HG02884 (cell line): ENCODE measurements at regions not wholly inside any gene's neighbourhood (a gene's known extent, or its start where the extent isn't known, plus 50 kb on each side); places are given as distances from the start of the nearest gene placed in this dataset.

ENCODE experiments used
- ATAC-seq: cut with Tn5 transposase; IDR thresholded peaks from one replicate; pipeline ENCODE4 v1.9.1; 2021; ENCODE audit warnings: mild to moderate bottlenecking, moderate library complexity; ENCODE audit not compliant: unreplicated experiment

- ATAC-seq: no peak
These were observed 126.1 kb downstream of the SEC14L1 start for GRCh38 chr17:77266891-77267341.

GRCh38 chr17:77269696-77270681 is 129.2 kb downstream of the SEC14L1 start:
- ATAC-seq: no peak

DNA sequence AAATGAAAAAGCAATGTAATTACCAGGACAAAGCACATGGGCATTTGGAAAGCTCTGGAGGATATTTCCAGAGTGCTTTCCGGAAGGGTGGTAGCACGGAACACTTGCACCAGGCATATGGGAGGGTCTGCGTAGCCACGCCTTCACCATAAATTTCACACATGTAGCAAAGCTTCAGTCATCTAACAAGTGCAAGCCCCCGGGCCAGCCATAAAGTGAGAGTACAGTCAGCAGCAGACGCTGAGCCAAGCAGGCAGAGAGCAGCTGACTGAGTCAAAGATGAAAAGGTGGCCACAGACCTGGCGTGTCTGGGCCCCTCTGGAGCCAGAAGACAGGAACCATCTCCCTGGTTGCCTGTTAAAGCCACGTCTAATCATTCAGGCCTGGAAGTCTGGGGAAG is 130.6 kb downstream of the SEC14L1 start:
- ATAC-seq: no peak

GRCh38 chr17:77273397-77274085 is 132.8 kb downstream of the SEC14L1 start:
- ATAC-seq: no peak

DNA sequence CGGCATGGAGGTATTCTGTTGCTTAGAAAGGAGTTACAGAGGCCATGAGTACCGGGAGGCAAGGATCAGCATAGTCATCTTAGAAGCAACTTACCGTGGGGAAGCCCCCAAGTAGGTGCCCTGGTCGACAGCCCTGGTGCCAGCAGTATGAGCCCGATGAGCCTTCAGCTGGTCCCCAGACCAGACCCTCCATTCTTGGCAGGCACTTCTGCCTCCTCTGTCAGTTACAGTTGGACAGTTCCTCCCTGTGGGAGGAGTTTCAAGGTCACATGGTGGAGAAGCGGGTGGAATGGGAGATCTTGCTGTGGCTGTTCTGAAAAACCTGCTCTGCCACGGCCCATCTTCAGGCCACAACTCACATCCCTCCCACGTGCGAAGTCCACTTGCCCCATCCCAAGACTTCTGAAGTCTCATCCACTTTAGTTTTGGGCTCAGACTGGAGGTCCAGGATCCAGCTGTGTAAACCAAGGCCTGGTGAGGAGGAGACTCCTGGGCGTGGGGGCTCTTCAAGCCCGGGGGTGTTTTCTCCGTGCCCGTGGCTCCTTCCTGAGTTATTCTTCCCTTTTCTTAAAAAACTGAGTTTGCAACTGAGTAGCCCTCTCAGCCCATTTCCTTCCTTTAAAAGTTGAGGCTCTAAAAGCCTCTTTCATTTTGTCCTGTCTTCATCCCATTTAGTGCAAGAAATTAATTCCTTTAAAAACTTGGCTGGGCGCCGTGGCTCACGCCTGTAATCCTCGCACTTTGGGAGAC is 133.5 kb downstream of the SEC14L1 start:
- no peak for ATAC-seq

- ATAC-seq: no peak
These were observed 138.9 kb downstream of the SEC14L1 start for GRCh38 chr17:77279448-77280303.

- no peak for ATAC-seq
These were observed 139.7 kb downstream of the SEC14L1 start for GRCh38 chr17:77280304-77281121.

- no peak for ATAC-seq
These were observed 140.5 kb downstream of the SEC14L1 start for GRCh38 chr17:77281122-77281903.

GRCh38 chr17:77281904-77282367 is 141.2 kb downstream of the SEC14L1 start:
- no peak for ATAC-seq

DNA sequence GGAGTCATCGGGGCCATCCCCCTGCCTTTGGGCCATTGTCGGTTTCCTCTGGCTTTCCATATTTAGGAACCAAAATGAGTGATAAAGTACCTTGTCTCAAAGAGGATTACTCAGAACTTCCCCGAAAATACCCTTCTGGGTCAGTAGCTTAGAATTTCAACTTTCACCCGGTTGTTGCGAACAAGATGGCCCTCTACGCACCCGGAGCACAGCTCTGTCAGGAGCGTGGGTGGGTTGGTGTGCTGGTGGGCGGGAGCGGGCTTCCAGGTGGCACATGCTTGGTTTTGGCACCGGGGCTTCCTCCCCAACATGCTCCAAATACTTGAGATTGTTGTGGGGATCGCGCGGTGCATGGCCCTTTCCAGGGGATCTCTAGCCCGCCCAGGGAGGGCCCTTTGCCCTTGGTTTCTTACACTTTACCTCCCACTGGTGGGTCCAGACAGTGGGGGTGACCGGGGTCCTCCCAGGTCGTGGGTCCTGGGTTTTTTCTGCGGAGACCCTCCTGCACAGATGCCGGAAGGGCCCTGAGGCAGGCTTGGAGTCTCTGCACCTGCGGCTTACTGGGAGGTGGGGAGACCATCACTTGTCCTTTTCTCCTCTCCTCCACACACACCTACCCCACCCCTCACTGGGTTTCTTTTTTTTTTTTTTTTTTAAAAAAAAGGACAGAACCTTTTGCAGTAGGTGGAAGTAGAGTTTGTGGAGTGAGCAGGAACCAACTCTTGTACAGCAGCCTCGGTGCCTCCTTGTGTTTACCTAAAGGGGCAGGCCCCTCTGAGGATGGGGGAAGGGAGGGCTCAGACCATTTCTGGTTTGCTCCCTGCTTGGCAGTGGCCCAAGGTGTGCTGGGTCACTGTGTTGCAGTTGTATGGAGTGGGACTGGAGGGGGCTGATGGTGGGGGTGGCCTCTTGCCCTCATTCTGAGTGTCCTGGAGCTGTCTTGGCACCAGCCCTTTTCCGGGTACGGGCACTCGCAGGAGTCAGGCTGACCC is 142.1 kb downstream of the SEC14L1 start:
- no peak for ATAC-seq

GRCh38 chr17:77284023-77284617 is 143.4 kb downstream of the SEC14L1 start:
- ATAC-seq: no peak

GRCh38 chr17:77285594-77286390 is 145.0 kb downstream of the SEC14L1 start:
- no peak for ATAC-seq

- no peak for ATAC-seq
These were observed 145.5 kb downstream of the SEC14L1 start for GRCh38 chr17:77286391-77286640.

- no peak for ATAC-seq
These were observed 146.1 kb downstream of the SEC14L1 start for GRCh38 chr17:77286641-77287431.

DNA sequence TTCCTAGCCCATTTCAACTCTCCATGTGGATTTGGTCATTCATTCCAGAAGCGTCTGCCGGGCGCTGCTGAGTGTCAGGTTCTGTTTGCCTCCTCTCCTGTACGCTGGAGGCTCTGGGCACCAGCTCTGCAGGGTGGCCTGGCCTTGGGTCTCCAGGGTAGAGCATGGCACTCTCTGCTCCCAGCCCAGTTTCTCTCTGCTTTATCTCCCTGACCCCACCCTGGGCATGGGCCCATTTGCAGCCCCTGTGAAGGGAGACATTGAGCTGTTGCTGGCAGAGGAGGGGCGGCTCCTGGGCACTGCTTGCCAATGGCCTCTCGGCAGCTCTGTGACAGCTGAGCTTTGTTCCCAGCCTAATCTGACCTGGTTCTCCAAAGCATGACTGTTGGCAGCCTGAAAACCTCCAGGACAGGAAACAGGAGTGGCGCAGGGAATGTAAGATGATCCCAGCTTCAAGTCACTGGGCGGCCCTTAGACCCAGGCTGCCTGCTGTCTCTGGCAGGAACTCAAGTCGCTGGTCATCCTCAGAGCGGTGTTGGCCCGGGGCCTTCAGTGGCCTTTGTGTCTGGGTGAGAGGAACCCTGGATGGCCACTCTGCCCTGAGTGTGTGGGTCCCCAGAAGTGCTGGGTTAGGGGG is 146.8 kb downstream of the SEC14L1 start:
- no peak for ATAC-seq
